ENCODE measurements at regions not wholly inside any gene's neighbourhood (a gene's known extent, or its start where the extent isn't known, plus 50 kb on each side); places are given as distances from the start of the nearest gene placed in this dataset.
"Not testable (repeated sequence)": the region's sequence is repeated elsewhere in the genome, so short reads cannot be mapped to it uniquely, and the experiment has no call there.

DNA sequence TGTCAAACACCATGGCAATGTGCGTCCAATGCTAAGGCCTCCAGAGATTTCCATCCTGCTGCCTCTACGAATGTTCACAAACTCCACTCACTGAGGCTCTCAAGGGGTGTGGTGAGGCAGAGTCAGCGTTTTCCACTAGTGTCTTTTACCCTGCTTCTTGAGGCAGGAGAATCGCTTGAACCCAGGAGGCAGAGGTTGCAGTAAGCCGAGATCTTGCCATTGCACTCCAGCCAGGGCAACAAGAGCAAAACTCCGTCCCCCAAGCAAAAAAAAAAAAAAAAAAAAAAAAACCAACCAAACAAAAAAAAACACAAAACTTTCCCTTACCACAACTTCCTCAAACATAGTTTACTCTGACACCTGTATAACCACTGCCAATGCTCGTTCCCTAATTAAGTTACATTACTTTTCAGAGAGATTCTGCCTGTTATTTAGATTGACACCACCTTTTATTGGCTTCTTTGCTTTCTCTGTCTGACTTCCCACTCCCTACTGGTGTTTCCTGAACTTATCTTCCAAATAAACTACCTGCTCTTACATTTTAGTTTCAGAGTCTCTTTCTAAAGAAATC lies 102.1 kb upstream of the ZNF746 start:
- Histone ChIP-seq H3K27ac (no peak overlapping the region), H3K4me1 (no peaks in the 10 kb centered on the region), H3K36me3 (peaks cover 50% of the 10 kb centered on the region), H3K27me3 (no peaks in the 10 kb centered on the region), H3K4me3 (no peak overlapping the region), H3K9me3 (no peaks in the 10 kb centered on the region)
- TF ChIP-seq, protein P1, sequence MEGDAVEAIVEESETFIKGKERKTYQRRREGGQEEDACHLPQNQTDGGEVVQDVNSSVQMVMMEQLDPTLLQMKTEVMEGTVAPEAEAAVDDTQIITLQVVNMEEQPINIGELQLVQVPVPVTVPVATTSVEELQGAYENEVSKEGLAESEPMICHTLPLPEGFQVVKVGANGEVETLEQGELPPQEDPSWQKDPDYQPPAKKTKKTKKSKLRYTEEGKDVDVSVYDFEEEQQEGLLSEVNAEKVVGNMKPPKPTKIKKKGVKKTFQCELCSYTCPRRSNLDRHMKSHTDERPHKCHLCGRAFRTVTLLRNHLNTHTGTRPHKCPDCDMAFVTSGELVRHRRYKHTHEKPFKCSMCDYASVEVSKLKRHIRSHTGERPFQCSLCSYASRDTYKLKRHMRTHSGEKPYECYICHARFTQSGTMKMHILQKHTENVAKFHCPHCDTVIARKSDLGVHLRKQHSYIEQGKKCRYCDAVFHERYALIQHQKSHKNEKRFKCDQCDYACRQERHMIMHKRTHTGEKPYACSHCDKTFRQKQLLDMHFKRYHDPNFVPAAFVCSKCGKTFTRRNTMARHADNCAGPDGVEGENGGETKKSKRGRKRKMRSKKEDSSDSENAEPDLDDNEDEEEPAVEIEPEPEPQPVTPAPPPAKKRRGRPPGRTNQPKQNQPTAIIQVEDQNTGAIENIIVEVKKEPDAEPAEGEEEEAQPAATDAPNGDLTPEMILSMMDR (IDR thresholded peaks at IDR 0.05), result no peak
- no peak for DNase-seq
- no peak for ATAC-seq
- intact Hi-C loops (cut with DNase I), result no loop called here

DNA sequence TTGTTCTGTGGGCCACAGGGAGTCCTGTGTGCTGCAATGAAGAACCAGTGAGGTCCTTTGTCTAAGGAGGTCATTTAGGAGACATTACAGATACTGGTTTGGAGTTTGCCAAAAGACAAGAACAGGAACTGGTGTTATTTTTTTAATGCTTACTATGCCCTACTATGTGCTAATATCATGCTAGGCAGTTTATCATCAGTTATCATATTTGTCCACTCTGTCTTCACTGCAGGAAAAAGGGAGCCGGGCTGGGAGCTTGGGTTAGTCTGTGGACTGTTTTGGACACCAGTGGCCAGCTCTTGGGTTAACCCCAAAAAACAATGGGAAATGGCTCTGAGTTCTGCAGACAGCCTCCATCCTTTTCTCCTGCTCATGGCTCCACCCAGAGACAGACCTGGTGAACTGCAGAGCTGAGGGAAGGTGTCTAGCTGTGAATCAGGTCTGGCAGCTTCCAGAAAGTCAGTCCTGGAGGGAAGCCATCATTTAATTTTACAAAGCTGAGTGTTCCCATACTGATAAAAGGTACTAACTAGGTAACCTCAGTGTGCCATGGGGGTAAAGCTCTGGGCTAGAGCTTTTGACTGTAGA lies 101.2 kb upstream of the ZNF746 start:
- no peak overlapping the region for H3K27ac ChIP-seq
- no peak overlapping the region for H3K4me3 ChIP-seq
- TF ChIP-seq, protein P1 (IDR thresholded peaks at IDR 0.05), result peak; percentile 25
- no peaks in the 10 kb centered on the region for H3K27me3 ChIP-seq
- intact Hi-C loops (cut with DNase I), result no loop called here
- peak; percentile 69 for ATAC-seq
- DNase-seq, result no peak
- no peaks in the 10 kb centered on the region for H3K4me1 ChIP-seq
- peaks cover 53% of the 10 kb centered on the region for H3K36me3 ChIP-seq
- H3K9me3 ChIP-seq, result no peaks in the 10 kb centered on the region

DNA sequence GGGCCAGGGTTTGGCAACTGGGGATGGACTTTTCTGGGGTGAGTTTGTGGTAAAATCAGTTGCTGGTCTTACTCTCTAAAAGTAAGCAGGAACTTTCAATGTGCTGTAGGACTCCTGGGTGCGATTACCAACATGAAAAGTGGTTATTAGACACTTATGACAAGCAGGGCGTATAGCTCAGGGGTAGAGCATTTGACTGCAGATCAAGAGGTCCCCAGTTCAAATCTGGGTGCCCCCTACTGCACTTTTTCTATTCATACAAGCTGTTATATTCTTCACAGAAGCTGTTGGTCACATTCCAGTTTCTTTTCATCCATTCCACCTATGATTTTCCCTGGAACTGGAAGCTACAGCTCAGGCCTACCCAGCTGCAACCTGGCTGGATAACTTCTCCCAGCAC lies 100.2 kb upstream of the ZNF746 start:
- H3K27me3 ChIP-seq; H3K27ac ChIP-seq; H3K4me3 ChIP-seq; intact Hi-C loops (cut with DNase I); H3K4me1 ChIP-seq; ATAC-seq; DNase-seq; H3K9me3 ChIP-seq: not testable (repeated sequence)
- H3K36me3 ChIP-seq, result peaks cover 53% of the 10 kb centered on the region

DNA sequence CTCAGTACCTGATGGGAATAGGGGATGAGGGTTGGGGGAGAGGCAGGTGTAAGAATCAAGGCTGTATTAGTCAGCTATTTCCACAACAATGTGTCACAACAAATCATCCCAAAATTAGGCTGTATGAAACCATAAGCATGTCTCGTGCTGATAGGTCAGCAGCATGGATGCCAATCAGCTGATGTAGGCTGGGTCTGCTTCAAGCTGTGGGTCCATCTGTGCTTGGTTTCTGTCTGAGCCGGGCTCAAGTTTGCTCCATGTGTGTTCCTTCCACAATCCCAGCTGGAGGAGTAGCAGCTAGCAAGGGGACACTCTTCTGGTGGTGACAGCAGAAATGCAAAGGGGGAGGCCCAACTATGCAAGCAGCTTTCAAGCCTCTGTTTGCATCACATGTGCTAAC lies 97.9 kb upstream of the ZNF746 start:
- DNase-seq (no peak), ATAC-seq (no peak)
- Histone ChIP-seq H3K27me3 (no peaks in the 10 kb centered on the region), H3K36me3 (peaks cover 57% of the 10 kb centered on the region), H3K27ac (no peak overlapping the region), H3K4me1 (no peaks in the 10 kb centered on the region), H3K9me3 (no peaks in the 10 kb centered on the region), H3K4me3 (no peak overlapping the region)
- TF ChIP-seq, protein P1 (IDR thresholded peaks at IDR 0.05), result no peak
- intact Hi-C loops (cut with DNase I), result no loop called here

DNA sequence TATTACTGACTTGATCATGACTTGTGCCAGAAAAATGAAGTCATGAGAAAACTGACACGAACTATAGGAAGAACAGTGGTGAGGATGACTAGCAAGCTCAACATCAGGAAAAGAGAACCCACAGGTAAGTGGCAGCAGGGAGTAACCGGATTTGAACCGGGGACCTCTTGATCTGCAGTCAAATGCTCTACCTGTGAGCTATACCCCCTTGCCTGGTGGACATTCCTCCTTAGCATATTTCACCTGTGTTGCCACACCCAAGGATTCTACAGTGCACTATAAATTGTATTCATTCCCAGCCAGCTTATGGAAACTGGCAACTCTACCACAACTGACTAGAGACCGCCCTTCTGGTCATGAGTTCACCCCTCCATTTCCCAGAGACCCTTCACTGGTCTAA lies 97.5 kb upstream of the ZNF746 start:
- ATAC-seq (no peak), DNase-seq (no peak)
- no peaks in the 10 kb centered on the region for H3K4me1 ChIP-seq
- no peak overlapping the region for H3K27ac ChIP-seq
- TF ChIP-seq, protein P1 (IDR thresholded peaks at IDR 0.05), result no peak
- no peak overlapping the region for H3K4me3 ChIP-seq
- intact Hi-C loops (cut with DNase I), result no loop called here
- no peaks in the 10 kb centered on the region for H3K9me3 ChIP-seq
- no peaks in the 10 kb centered on the region for H3K27me3 ChIP-seq
- H3K36me3 ChIP-seq, result peaks cover 60% of the 10 kb centered on the region

DNA sequence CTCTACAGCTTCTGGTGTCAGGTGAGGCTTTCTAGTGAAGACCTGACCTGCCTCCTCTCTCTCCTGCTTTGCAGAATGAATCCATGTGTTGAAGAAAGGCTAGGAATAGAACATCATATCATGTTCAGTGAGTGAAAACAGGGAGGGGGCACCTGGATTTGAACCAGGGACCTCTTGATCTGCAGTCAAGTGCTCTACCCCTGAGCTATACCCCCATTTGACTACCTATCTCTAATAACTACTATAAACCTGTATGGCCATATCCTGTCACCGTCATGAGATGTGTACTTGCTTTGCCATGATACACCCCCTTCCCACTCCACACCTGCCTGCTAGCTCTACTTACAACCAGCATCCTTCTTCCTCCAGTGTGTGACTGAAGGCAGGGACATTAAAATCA lies 91.3 kb upstream of the ZNF746 start:
- no peak overlapping the region for H3K4me3 ChIP-seq
- intact Hi-C loops (cut with DNase I), result no loop called here
- peaks cover 58% of the 10 kb centered on the region for H3K36me3 ChIP-seq
- H3K27me3 ChIP-seq, result no peaks in the 10 kb centered on the region
- ATAC-seq, result no peak
- no peak for DNase-seq
- H3K4me1 ChIP-seq, result no peaks in the 10 kb centered on the region
- TF ChIP-seq, protein P1 (IDR thresholded peaks at IDR 0.05), result no peak
- no peaks in the 10 kb centered on the region for H3K9me3 ChIP-seq
- no peak overlapping the region for H3K27ac ChIP-seq
